Upper lobe of right lung (tissue), 1 donor: ENCODE measurements at regions not wholly inside any gene's neighbourhood (a gene's known extent, or its start where the extent isn't known, plus 50 kb on each side); places are given as distances from the start of the nearest gene placed in this dataset.

Experiments used
- ATAC-seq: fragments of 200-7000 bp; cut with Tn5 transposase; one replicate; pipeline ENCODE4 v1.9.1; 2020; ENCODE audit warnings: mild to moderate bottlenecking, moderate library complexity
- DNase-seq: peaks from one replicate; pipeline ENCODE4 v3.0.0-alpha.2; 2020
- H3K27ac ChIP-seq: fragments of 200-600 bp; one replicate; pipeline ENCODE4 v1.8.0; 2022
- H3K27me3 ChIP-seq: fragments of 200-600 bp; one replicate; pipeline ENCODE4 v1.8.0; 2022; ENCODE audit warnings: mild to moderate bottlenecking
- H3K36me3 ChIP-seq: fragments of 200-600 bp; one replicate; pipeline ENCODE4 v1.8.0; 2022
- H3K4me1 ChIP-seq: fragments of 200-600 bp; one replicate; pipeline ENCODE4 v1.8.0; 2022
- H3K4me3 ChIP-seq: fragments of 200-600 bp; one replicate; pipeline ENCODE4 v1.8.0; 2022; ENCODE audit warnings: mild to moderate bottlenecking
- H3K9me3 ChIP-seq: fragments of 200-600 bp; one replicate; pipeline ENCODE4 v1.8.0; 2022
- CTCF ChIP-seq: fragments of 200-600 bp; IDR thresholded peaks from one replicate; pipeline ENCODE4 v1.8.0; 2022; ENCODE audit warnings: antibody characterized with exemption
- intact Hi-C: fragments of 100-400 bp; cut with DNase I; formaldehyde crosslinking; loops from one replicate; pipeline ENCODE4 v1.11.0; 2022
- donor health status: DM: no; HTN: yes; CAD: no; lungs with severe emphysema.

- Histone ChIP-seq H3K36me3 (no peaks in the 10 kb centered on the region), H3K27ac (no peak overlapping the region), H3K9me3 (no peaks in the 10 kb centered on the region), H3K27me3 (no peaks in the 10 kb centered on the region), H3K4me3 (no peak overlapping the region), H3K4me1 (no peaks in the 10 kb centered on the region)
- no peak for TF ChIP-seq CTCF
- ATAC-seq: no peak
- no peak for DNase-seq
- intact Hi-C loops: no loop called here
These were observed 543.0 kb upstream of the B3GALT2 start for GRCh38 chr1:193729429-193729828.

GRCh38 chr1:193727850-193728249, 541.4 kb upstream of the B3GALT2 start:
- Histone ChIP-seq H3K27me3 (no peaks in the 10 kb centered on the region), H3K4me3 (no peak overlapping the region), H3K36me3 (no peaks in the 10 kb centered on the region), H3K9me3 (no peaks in the 10 kb centered on the region), H3K4me1 (no peaks in the 10 kb centered on the region), H3K27ac (no peak overlapping the region)
- ATAC-seq (no peak), DNase-seq (no peak)
- intact Hi-C loops: no loop called here
- TF ChIP-seq CTCF: no peak

GRCh38 chr1:193726722-193727121, 540.3 kb upstream of the B3GALT2 start:
- no peaks in the 10 kb centered on the region for H3K9me3 ChIP-seq
- H3K4me3 ChIP-seq: no peak overlapping the region
- intact Hi-C loops: no loop called here
- no peaks in the 10 kb centered on the region for H3K4me1 ChIP-seq
- no peak overlapping the region for H3K27ac ChIP-seq
- ATAC-seq: no peak
- no peak for DNase-seq
- H3K36me3 ChIP-seq: no peaks in the 10 kb centered on the region
- TF ChIP-seq CTCF: no peak
- no peaks in the 10 kb centered on the region for H3K27me3 ChIP-seq

- Histone ChIP-seq H3K36me3 (no peaks in the 10 kb centered on the region), H3K27me3 (no peaks in the 10 kb centered on the region), H3K27ac (no peak overlapping the region), H3K9me3 (no peaks in the 10 kb centered on the region), H3K4me1 (no peaks in the 10 kb centered on the region), H3K4me3 (no peak overlapping the region)
- intact Hi-C loops: no loop called here
- ATAC-seq: no peak
- DNase-seq: no peak
- TF ChIP-seq CTCF: no peak
These were observed 526.0 kb upstream of the B3GALT2 start for GRCh38 chr1:193712392-193712791.

GRCh38 chr1:193709607-193710006, 523.2 kb upstream of the B3GALT2 start:
- no peaks in the 10 kb centered on the region for H3K36me3 ChIP-seq
- H3K4me3 ChIP-seq: no peak overlapping the region
- intact Hi-C loops: no loop called here
- TF ChIP-seq CTCF: no peak
- H3K9me3 ChIP-seq: no peaks in the 10 kb centered on the region
- H3K27ac ChIP-seq: no peak overlapping the region
- H3K4me1 ChIP-seq: no peaks in the 10 kb centered on the region
- no peaks in the 10 kb centered on the region for H3K27me3 ChIP-seq
- ATAC-seq (peak; percentile 65), DNase-seq (no peak)

- ATAC-seq (no peak), DNase-seq (no peak)
- intact Hi-C loops: no loop called here
- Histone ChIP-seq H3K4me1 (no peaks in the 10 kb centered on the region), H3K27ac (no peak overlapping the region), H3K27me3 (no peaks in the 10 kb centered on the region), H3K4me3 (no peak overlapping the region), H3K36me3 (no peaks in the 10 kb centered on the region), H3K9me3 (no peaks in the 10 kb centered on the region)
- TF ChIP-seq CTCF: no peak
These were observed 521.0 kb upstream of the B3GALT2 start for GRCh38 chr1:193707271-193708021.
